CD8-positive, alpha-beta memory T cell (primary cell): ENCODE measurements at regions not wholly inside any gene's neighbourhood (a gene's known extent, or its start where the extent isn't known, plus 50 kb on each side); places are given as distances from the start of the nearest gene placed in this dataset.
"Not testable (repeated sequence)": the region's sequence is repeated elsewhere in the genome, so short reads cannot be mapped to it uniquely, and the experiment has no call there.

Experiments
- CTCF ChIA-PET: fragments of 350-600 bp; sonication (Branson Sonifier 250); formaldehyde crosslinking; loops from one replicate; lab custom pipeline; 2021; ENCODE audit warnings: antibody characterized with exemption; lab: Charles Lee
- POLR2A ChIA-PET: fragments of 350-600 bp; sonication (Branson Sonifier 250); formaldehyde crosslinking; loops from one replicate; lab custom pipeline; 2021; ENCODE audit warnings: antibody characterized with exemption; lab: Charles Lee
- DNase-seq, 5 donors: peaks; one replicate each; pipeline versions ENCODE4 v3.0.0 to v3.0.0-alpha.2; 2020 to 2022; ENCODE audit warnings: mixed read lengths in 1 of 5
- H3K27ac ChIP-seq: one replicate; pipeline ENCODE4 v1.7.0; 2013; ENCODE audit warnings: low read depth, mild to moderate bottlenecking, low read length, moderate library complexity
- H3K27me3 ChIP-seq: 2 replicates; pipeline ENCODE4 v1.7.0; 2013; ENCODE audit warnings: low read length, mild to moderate bottlenecking; ENCODE audit not compliant: insufficient read depth, poor library complexity, severe bottlenecking
- H3K36me3 ChIP-seq: 2 replicates; pipeline ENCODE4 v1.7.0; 2013; ENCODE audit warnings: mild to moderate bottlenecking, low read length, moderate library complexity; ENCODE audit not compliant: insufficient read depth
- H3K4me1 ChIP-seq: 2 replicates; pipeline ENCODE4 v1.7.0; 2013; ENCODE audit warnings: mild to moderate bottlenecking, low read length, moderate library complexity; ENCODE audit not compliant: insufficient read depth
- H3K4me3 ChIP-seq: 2 replicates; pipeline ENCODE4 v1.7.0; 2013; ENCODE audit warnings: mild to moderate bottlenecking, low read length
- H3K9me3 ChIP-seq: 2 replicates; pipeline ENCODE4 v1.7.0; 2013; ENCODE audit warnings: mild to moderate bottlenecking, low read length
- H3K27ac Mint-ChIP-seq, 8 donors: one replicate each; pipeline ENCODE4 v1.8.0; 2020 to 2021; ENCODE audit warnings: mixed read lengths in 8 of 8, mild to moderate bottlenecking in 6 of 8, inconsistent platforms in 3 of 8, moderate library complexity in 3 of 8
- H3K27me3 Mint-ChIP-seq, 2 donors: one replicate each; pipeline ENCODE4 v1.8.0; 2020 to 2021; ENCODE audit warnings: mixed read lengths in 2 of 2, mild to moderate bottlenecking in 1 of 2, moderate library complexity in 1 of 2
- H3K36me3 Mint-ChIP-seq, 3 donors: one replicate each; pipeline ENCODE4 v1.8.0; 2020 to 2021; ENCODE audit warnings: mixed read lengths in 3 of 3, inconsistent platforms in 1 of 3, mild to moderate bottlenecking in 1 of 3
- H3K4me1 Mint-ChIP-seq, 3 donors: one replicate each; pipeline ENCODE4 v1.8.0; 2020 to 2021; ENCODE audit warnings: mixed read lengths in 3 of 3, inconsistent platforms in 1 of 3, mild to moderate bottlenecking in 1 of 3
- H3K4me3 Mint-ChIP-seq, 7 donors: one replicate each; pipeline ENCODE4 v1.8.0; 2020 to 2021; ENCODE audit warnings: mixed read lengths in 7 of 7, mild to moderate bottlenecking in 6 of 7, moderate library complexity in 4 of 7, inconsistent platforms in 2 of 7
- H3K9me3 Mint-ChIP-seq, 5 donors: one replicate each; pipeline ENCODE4 v1.8.0; 2020 to 2022; ENCODE audit warnings: mixed read lengths in 5 of 5, mild to moderate bottlenecking in 3 of 5, moderate library complexity in 2 of 5, inconsistent platforms in 1 of 5

- H3K4me1 ChIP-seq: no peaks in the 10 kb centered on the region
- H3K9me3 ChIP-seq: no peaks in the 10 kb centered on the region
- Mint-ChIP-seq H3K36me3 (no peaks in the 10 kb centered on the region), H3K9me3 (no peaks in the 10 kb centered on the region), H3K27ac (peak overlapping the region in 3 of 8 donors; percentile 6 to 25 (median 16)), H3K27me3 (no peaks in the 10 kb centered on the region), H3K4me1 (peaks cover 0 to 7% (median 0%) of the 10 kb centered on the region in 3 donors), H3K4me3 (no peak overlapping the region)
- no peak overlapping the region for H3K27ac ChIP-seq
- no peaks in the 10 kb centered on the region for H3K36me3 ChIP-seq
- H3K27me3 ChIP-seq: no peaks in the 10 kb centered on the region
- CTCF ChIA-PET: no interaction called here
- no peak for DNase-seq
- POLR2A ChIA-PET: no interaction called here
- H3K4me3 ChIP-seq: no peak overlapping the region
Observed at GRCh38 chr2:189231719-189232323, 52.3 kb upstream of the COL5A2 start.

DNA sequence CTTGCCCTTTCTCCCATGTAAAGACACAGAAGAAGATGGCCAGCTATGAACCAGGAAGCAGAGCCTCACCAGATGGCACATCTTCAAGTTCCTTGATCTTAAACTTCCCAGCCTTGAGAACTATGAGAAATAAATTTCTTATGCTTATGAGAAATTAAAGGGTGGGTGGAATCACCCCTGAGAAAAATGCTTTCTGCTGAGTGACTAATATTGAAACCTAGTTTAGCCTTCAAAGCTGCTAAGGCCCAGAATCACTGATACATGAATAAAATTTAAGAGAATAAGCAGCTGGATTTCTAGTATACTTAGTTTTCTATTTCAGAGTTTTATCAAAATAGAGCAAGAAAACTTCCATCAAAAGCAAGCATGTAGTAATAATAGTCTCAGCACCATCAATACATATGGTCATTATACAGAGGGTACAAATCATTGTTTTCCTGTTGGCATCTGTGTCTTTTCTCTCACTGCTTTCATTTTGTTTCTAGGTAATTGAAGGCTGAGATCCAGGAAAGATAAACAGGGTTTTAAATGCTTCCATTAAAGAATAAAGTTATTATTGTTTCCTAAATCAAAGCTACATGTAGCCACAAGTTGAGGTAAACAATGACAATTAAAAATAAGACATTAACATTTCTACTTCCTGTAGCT, 53.3 kb upstream of the COL5A2 start:
- POLR2A ChIA-PET: no interaction called here
- H3K4me3 ChIP-seq: no peak overlapping the region
- no peaks in the 10 kb centered on the region for H3K36me3 ChIP-seq
- H3K27me3 ChIP-seq: no peaks in the 10 kb centered on the region
- H3K9me3 ChIP-seq: no peaks in the 10 kb centered on the region
- no peaks in the 10 kb centered on the region for H3K4me1 ChIP-seq
- Mint-ChIP-seq H3K4me3 (no peak overlapping the region), H3K36me3 (no peaks in the 10 kb centered on the region), H3K27me3 (no peaks in the 10 kb centered on the region), H3K9me3 (peaks cover 0 to 2% (median 0%) of the 10 kb centered on the region in 5 donors), H3K27ac (no peak overlapping the region), H3K4me1 (peaks cover 0 to 7% (median 0%) of the 10 kb centered on the region in 3 donors)
- DNase-seq: no peak
- H3K27ac ChIP-seq: no peak overlapping the region
- CTCF ChIA-PET: no interaction called here

- H3K4me1 ChIP-seq: no peaks in the 10 kb centered on the region
- Mint-ChIP-seq H3K4me3 (no peak overlapping the region), H3K9me3 (peaks cover 0 to 2% (median 0%) of the 10 kb centered on the region in 5 donors), H3K27me3 (no peaks in the 10 kb centered on the region), H3K36me3 (no peaks in the 10 kb centered on the region), H3K27ac (no peak overlapping the region), H3K4me1 (peaks cover 0 to 7% (median 0%) of the 10 kb centered on the region in 3 donors)
- POLR2A ChIA-PET: no interaction called here
- H3K4me3 ChIP-seq: no peak overlapping the region
- H3K36me3 ChIP-seq: no peaks in the 10 kb centered on the region
- no peaks in the 10 kb centered on the region for H3K27me3 ChIP-seq
- no peak overlapping the region for H3K27ac ChIP-seq
- CTCF ChIA-PET: no interaction called here
- no peaks in the 10 kb centered on the region for H3K9me3 ChIP-seq
- no peak for DNase-seq
Observed at GRCh38 chr2:189233527-189233926, 54.0 kb upstream of the COL5A2 start.

DNA sequence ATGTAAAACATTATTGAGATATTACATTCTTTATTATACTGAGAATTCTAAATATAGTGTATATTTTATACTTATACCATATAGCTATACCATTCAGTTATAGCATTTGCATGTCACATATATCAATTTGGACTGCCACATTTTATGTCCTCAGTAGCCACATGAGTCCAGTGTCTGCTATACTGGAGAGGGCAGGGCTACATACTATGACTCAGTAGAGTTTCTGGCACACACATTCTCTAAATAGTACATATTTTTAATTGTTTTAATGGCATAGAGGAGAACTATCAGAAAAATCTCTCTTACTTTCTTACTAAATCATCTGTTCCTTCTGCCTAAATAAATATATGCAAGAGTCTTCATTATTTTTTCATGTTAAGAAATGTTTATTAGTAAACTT, 55.4 kb upstream of the COL5A2 start:
- peaks cover 0 to 2% (median 0%) of the 10 kb centered on the region in 5 donors for H3K9me3 Mint-ChIP-seq
- Histone ChIP-seq H3K9me3 (no peaks in the 10 kb centered on the region), H3K27me3 (no peaks in the 10 kb centered on the region), H3K4me1 (no peaks in the 10 kb centered on the region), H3K27ac (no peak overlapping the region), H3K36me3 (no peaks in the 10 kb centered on the region), H3K4me3 (no peak overlapping the region)
- no peaks in the 10 kb centered on the region for H3K27me3 Mint-ChIP-seq
- no peak for DNase-seq
- CTCF ChIA-PET: no interaction called here
- H3K36me3 Mint-ChIP-seq: no peaks in the 10 kb centered on the region
- POLR2A ChIA-PET: no interaction called here
- no peak overlapping the region for H3K27ac Mint-ChIP-seq
- peaks cover 0 to 7% (median 0%) of the 10 kb centered on the region in 3 donors for H3K4me1 Mint-ChIP-seq
- H3K4me3 Mint-ChIP-seq: no peak overlapping the region

GRCh38 chr2:189236066-189236465, 56.5 kb upstream of the COL5A2 start:
- H3K4me1 Mint-ChIP-seq: peaks cover 0 to 7% (median 0%) of the 10 kb centered on the region in 3 donors
- H3K36me3 Mint-ChIP-seq: peaks cover 0 to 1% (median 0%) of the 10 kb centered on the region in 3 donors
- H3K27me3 Mint-ChIP-seq: no peaks in the 10 kb centered on the region
- no peak overlapping the region for H3K4me3 ChIP-seq
- H3K4me1 ChIP-seq: no peaks in the 10 kb centered on the region
- no peaks in the 10 kb centered on the region for H3K36me3 ChIP-seq
- no peak for DNase-seq
- no peak overlapping the region for H3K27ac Mint-ChIP-seq
- H3K4me3 Mint-ChIP-seq: no peak overlapping the region
- POLR2A ChIA-PET: no interaction called here
- H3K27ac ChIP-seq: no peak overlapping the region
- no peaks in the 10 kb centered on the region for H3K9me3 ChIP-seq
- no peaks in the 10 kb centered on the region for H3K27me3 ChIP-seq
- H3K9me3 Mint-ChIP-seq: peaks cover 0 to 2% (median 0%) of the 10 kb centered on the region in 5 donors
- CTCF ChIA-PET: no interaction called here

GRCh38 chr2:189238903-189239302, 59.3 kb upstream of the COL5A2 start:
- no peaks in the 10 kb centered on the region for H3K27me3 ChIP-seq
- no peaks in the 10 kb centered on the region for H3K36me3 ChIP-seq
- CTCF ChIA-PET: no interaction called here
- Mint-ChIP-seq H3K36me3 (peaks cover 0 to 11% (median 2%) of the 10 kb centered on the region in 3 donors), H3K4me1 (no peaks in the 10 kb centered on the region), H3K4me3 (no peak overlapping the region), H3K9me3 (peaks cover 0 to 8% (median 2%) of the 10 kb centered on the region in 5 donors), H3K27ac (no peak overlapping the region), H3K27me3 (no peaks in the 10 kb centered on the region)
- POLR2A ChIA-PET: no interaction called here
- H3K4me1 ChIP-seq: no peaks in the 10 kb centered on the region
- H3K4me3 ChIP-seq: no peak overlapping the region
- no peaks in the 10 kb centered on the region for H3K9me3 ChIP-seq
- DNase-seq: no peak
- no peak overlapping the region for H3K27ac ChIP-seq

GRCh38 chr2:189243843-189244242, 64.3 kb upstream of the COL5A2 start:
- H3K27ac ChIP-seq, H3K9me3 ChIP-seq, H3K36me3 ChIP-seq, H3K27me3 Mint-ChIP-seq, H3K4me3 Mint-ChIP-seq, H3K4me1 Mint-ChIP-seq, DNase-seq, POLR2A ChIA-PET, H3K27me3 ChIP-seq, H3K27ac Mint-ChIP-seq, H3K4me3 ChIP-seq, H3K4me1 ChIP-seq, CTCF ChIA-PET: not testable (repeated sequence)
- peaks cover 0 to 13% (median 6%) of the 10 kb centered on the region in 5 donors for H3K9me3 Mint-ChIP-seq
- H3K36me3 Mint-ChIP-seq: peaks cover 0 to 17% (median 2%) of the 10 kb centered on the region in 3 donors

- CTCF ChIA-PET: no interaction called here
- H3K4me3 Mint-ChIP-seq: no peak overlapping the region
- no peak overlapping the region for H3K4me3 ChIP-seq
Observed at GRCh38 chr2:189247276-189247675, 67.7 kb upstream of the COL5A2 start.

More at GRCh38 chr2:189247276-189247675, 67.7 kb upstream of the COL5A2 start:
- Mint-ChIP-seq H3K4me1 (no peaks in the 10 kb centered on the region), H3K36me3 (peaks cover 0 to 17% (median 0%) of the 10 kb centered on the region in 3 donors), H3K27me3 (peaks cover 0 to 3% of the 10 kb centered on the region in 2 donors), H3K9me3 (peaks cover 0 to 13% (median 6%) of the 10 kb centered on the region in 5 donors), H3K27ac (no peak overlapping the region)
- H3K27ac ChIP-seq: no peak overlapping the region
- POLR2A ChIA-PET: no interaction called here
- no peak for DNase-seq
- no peaks in the 10 kb centered on the region for H3K4me1 ChIP-seq
- H3K9me3 ChIP-seq: no peaks in the 10 kb centered on the region
- H3K27me3 ChIP-seq: no peaks in the 10 kb centered on the region
- H3K36me3 ChIP-seq: no peaks in the 10 kb centered on the region
